ENCODE measurements at regions not wholly inside any gene's neighbourhood (a gene's known extent, or its start where the extent isn't known, plus 50 kb on each side); places are given as distances from the start of the nearest gene placed in this dataset.

- TF ChIP-seq, protein P1, sequence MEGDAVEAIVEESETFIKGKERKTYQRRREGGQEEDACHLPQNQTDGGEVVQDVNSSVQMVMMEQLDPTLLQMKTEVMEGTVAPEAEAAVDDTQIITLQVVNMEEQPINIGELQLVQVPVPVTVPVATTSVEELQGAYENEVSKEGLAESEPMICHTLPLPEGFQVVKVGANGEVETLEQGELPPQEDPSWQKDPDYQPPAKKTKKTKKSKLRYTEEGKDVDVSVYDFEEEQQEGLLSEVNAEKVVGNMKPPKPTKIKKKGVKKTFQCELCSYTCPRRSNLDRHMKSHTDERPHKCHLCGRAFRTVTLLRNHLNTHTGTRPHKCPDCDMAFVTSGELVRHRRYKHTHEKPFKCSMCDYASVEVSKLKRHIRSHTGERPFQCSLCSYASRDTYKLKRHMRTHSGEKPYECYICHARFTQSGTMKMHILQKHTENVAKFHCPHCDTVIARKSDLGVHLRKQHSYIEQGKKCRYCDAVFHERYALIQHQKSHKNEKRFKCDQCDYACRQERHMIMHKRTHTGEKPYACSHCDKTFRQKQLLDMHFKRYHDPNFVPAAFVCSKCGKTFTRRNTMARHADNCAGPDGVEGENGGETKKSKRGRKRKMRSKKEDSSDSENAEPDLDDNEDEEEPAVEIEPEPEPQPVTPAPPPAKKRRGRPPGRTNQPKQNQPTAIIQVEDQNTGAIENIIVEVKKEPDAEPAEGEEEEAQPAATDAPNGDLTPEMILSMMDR (IDR thresholded peaks at IDR 0.05): no peak
- TF ChIP-seq POLR2A (IDR thresholded peaks at IDR 0.05; ENCODE audit: low read depth): no peak
- TF ChIP-seq POLR2AphosphoS5 (IDR thresholded peaks at IDR 0.05): no peak
Measured at GRCh38 chr2:223511168-223511567, 91.0 kb downstream of the SCG2 start.
